ENCODE measurements at regions not wholly inside any gene's neighbourhood (a gene's known extent, or its start where the extent isn't known, plus 50 kb on each side); places are given as distances from the start of the nearest gene placed in this dataset.

GRCh38 chr2:94958245-94958644 is 67.3 kb upstream of the MAL start:
- no peak overlapping the region for H3K4me3 ChIP-seq (ENCODE audit: extremely low read depth in 1 of 4, insufficient read depth in 2 of 4, low read depth in 3 of 4, low read length in 4 of 4)
- FAIRE-seq = no peak

More at GRCh38 chr2:94958245-94958644, 67.3 kb upstream of the MAL start:
- Histone ChIP-seq H3K23ac (ENCODE audit: insufficient read length) (no peak overlapping the region), H3K36me3 (ENCODE audit: control insufficient read depth in 2 of 4, insufficient read depth in 4 of 4, low read length in 3 of 4) (no peaks in the 10 kb centered on the region), H2BK12ac (ENCODE audit: low read depth, low read length) (no peak overlapping the region), H3K27ac (ENCODE audit: low read depth, low read length) (no peak overlapping the region), H3K23me2 (ENCODE audit: low read depth, low read length) (no peaks in the 10 kb centered on the region), H4K20me1 (replicated peaks in 1 of 2; ENCODE audit: control insufficient read depth in 1 of 2, insufficient read depth in 2 of 2, low read length in 2 of 2) (no peaks in the 10 kb centered on the region), H3K9me3 (ENCODE audit: insufficient read depth in 2 of 2, low read depth in 1 of 2, low read length in 1 of 2) (peaks cover 67 to 72% of the 10 kb centered on the region in 2 experiments), H2AK5ac (ENCODE audit: low read depth, low read length) (no peak overlapping the region), H2BK5ac (ENCODE audit: low read depth, low read length) (no peak overlapping the region), H2BK20ac (ENCODE audit: low read length) (no peak overlapping the region), H4K5ac (ENCODE audit: insufficient read length, low read depth, low read length) (no peak overlapping the region), H2BK15ac (ENCODE audit: low read length) (no peak overlapping the region), H3K14ac (ENCODE audit: insufficient read length) (no peak overlapping the region), H3K79me2 (ENCODE audit: control insufficient read depth in 1 of 2, insufficient read depth in 2 of 2, low read length in 2 of 2) (no peaks in the 10 kb centered on the region), H3K18ac (ENCODE audit: extremely low read depth, low read length) (no peak overlapping the region), H3K56ac (replicated peaks; ENCODE audit: insufficient read length, low read depth, low read length) (no peak overlapping the region), H3K4ac (replicated peaks; ENCODE audit: insufficient read length, low read depth, low read length) (no peak overlapping the region), H2AFZ (ENCODE audit: low read length) (no peak overlapping the region), H3K79me1 (ENCODE audit: low read depth, low read length) (no peaks in the 10 kb centered on the region), H3K4me1 (replicated peaks in 1 of 4; ENCODE audit: control insufficient read depth in 3 of 4, insufficient read depth in 4 of 4, low read length in 3 of 4) (no peaks in the 10 kb centered on the region), H3K27me3 (replicated peaks in 1 of 4; ENCODE audit: control insufficient read depth in 3 of 4, extremely low read depth in 1 of 4, insufficient read depth in 3 of 4, low read length in 3 of 4) (no peaks in the 10 kb centered on the region), H4K91ac (replicated peaks; ENCODE audit: insufficient read length, low read length) (no peak overlapping the region), H3K9ac (replicated peaks in 1 of 4; ENCODE audit: extremely low read depth in 1 of 4, low read depth in 3 of 4, low read length in 3 of 4) (no peak overlapping the region), H3K4me2 (ENCODE audit: insufficient read depth in 1 of 2, low read depth in 2 of 2, low read length in 2 of 2) (no peak overlapping the region), H2BK120ac (replicated peaks; ENCODE audit: low read depth, low read length) (no peak overlapping the region), H4K8ac (ENCODE audit: extremely low read depth, insufficient read depth, low read length) (no peak overlapping the region)
- DNase-seq (ENCODE audit: low read depth in 1 of 2, low spot score in 2 of 2) = no peak
- ChIA-PET CTCF (ENCODE audit: partially characterized antibody) (interaction anchor here (0.8 to 1.5 kb wide), 2 partner anchors 9 to 120 kb away, joined by 3 read pairs; no protein-coding TSS in a partner anchor), POLR2A (ENCODE audit: partially characterized antibody) (no interaction called here)
- 76% methylated on average over 3 of the region's 3 CpGs; no CpG with 5 or more reads in 1 of the 2 experiments for WGBS, 2 experiments (ENCODE audit: extremely low coverage in 1 of 2, insufficient coverage in 1 of 2, insufficient read length in 1 of 2, insufficient replicate concordance in 2 of 2, low coverage in 1 of 2, low lambda C conversion rate in 2 of 2, missing lambda C conversion rate in 1 of 2)
- TF ChIP-seq EP300 (IDR thresholded peaks at IDR 0.05; ENCODE audit: borderline replicate concordance in 1 of 2, low read depth in 2 of 2, low read length in 2 of 2) (no peak), SP4 (IDR thresholded peaks at IDR 0.05; ENCODE audit: low read length) (no peak), GTF2F1 (IDR thresholded peaks at IDR 0.05; ENCODE audit: borderline replicate concordance, low read depth, low read length) (no peak), JUN (IDR thresholded peaks at IDR 0.05; ENCODE audit: low read depth, low read length) (no peak), BACH1 (IDR thresholded peaks at IDR 0.05; ENCODE audit: low read length) (no peak), MAX (IDR thresholded peaks at IDR 0.05) (no peak), SIX5 (IDR thresholded peaks at IDR 0.05; ENCODE audit: low read depth, low read length) (no peak), ATF3 (IDR thresholded peaks at IDR 0.05; ENCODE audit: insufficient read depth, low read depth, low read length) (no peak)
